Lung microvascular endothelial cell (primary cell): ENCODE measurements at regions not wholly inside any gene's neighbourhood (a gene's known extent, or its start where the extent isn't known, plus 50 kb on each side); places are given as distances from the start of the nearest gene placed in this dataset.
"Not testable (repeated sequence)": the region's sequence is repeated elsewhere in the genome, so short reads cannot be mapped to it uniquely, and the experiment has no call there.

Experiments used
- DNase-seq, 2 donors: peaks; one replicate each; pipeline versions ENCODE4 v3.0.0 to v3.0.0-alpha.2; 2010; ENCODE audit warnings: low read depth in 2 of 2

DNA sequence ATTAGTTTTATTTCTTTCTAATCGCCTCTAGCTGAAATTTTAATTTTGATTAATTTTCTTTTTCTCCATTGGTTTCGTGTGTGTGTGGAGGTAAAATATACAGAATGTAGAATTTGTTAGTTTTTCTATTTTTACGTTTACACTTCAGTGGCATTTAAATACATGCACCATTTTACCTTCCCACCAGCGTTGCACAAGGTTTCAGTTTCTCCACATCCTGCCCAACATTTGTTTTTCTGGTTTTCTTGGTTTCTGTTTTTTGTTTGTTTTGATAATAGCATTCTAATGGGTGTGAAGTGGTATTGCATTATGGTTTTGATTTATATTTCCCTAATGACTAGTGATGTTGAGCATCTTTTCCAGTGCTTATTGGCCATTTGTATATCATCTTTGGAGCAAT, 871.4 kb upstream of the DEFB115 start:
- not testable (repeated sequence) for DNase-seq

DNA sequence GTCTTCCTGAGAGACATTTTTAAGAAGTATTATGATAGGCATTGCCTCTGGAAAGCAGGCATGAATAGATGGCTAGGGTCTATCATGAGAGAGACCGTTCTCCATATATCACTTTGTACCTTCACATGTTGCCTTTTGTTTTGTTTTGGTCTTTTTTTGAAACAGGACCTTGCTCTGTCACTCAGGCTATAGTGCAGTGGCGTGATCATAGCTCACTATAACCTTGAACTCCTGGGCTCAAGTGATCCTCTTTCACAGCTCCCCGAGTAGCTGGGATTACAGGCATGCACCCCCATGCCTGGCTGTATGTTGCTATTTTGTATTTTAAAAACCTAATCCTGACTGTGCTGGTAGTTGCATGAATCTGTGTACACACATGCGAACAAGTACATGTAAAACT, 869.6 kb upstream of the DEFB115 start:
- DNase-seq = not testable (repeated sequence)

DNA sequence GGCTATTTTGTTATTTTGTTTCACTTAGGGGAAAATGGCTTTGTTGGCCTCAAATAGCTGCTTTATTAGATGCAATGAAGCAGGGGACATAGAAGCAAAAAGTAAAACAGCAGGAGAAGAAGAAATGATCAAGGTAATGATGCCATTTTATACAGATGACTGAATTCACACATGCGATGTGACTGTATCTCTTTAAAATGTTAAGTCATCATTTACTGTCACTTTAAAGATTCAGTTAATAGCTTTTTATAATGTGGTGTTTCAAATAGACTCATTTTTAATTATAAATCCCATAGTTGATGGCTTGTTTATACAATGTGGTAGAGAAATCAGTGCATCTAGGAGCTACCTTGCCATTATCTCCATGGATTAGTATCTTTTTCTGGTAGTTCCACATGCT, 863.9 kb upstream of the DEFB115 start:
- not testable (repeated sequence) for DNase-seq

DNA sequence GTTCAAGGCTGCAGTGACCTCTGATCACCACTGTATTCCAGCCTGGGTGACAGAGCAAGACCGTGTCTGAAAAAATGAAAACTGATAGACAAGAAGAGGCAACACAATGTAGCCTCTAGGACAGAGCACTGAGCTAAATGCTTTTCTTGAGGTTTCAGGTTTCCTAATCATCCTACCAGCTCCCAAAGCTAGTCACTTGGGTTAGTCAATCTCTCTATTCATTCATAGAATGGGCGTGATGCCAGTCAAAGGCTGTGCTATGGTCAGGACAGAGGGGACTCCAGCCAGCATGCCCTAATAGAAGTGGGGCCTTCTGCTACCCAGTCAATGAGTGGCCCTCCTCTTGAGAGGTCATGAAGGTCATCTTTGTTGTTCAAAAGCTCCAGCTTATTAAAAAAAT, 860.4 kb upstream of the DEFB115 start:
- not testable (repeated sequence) for DNase-seq

DNA sequence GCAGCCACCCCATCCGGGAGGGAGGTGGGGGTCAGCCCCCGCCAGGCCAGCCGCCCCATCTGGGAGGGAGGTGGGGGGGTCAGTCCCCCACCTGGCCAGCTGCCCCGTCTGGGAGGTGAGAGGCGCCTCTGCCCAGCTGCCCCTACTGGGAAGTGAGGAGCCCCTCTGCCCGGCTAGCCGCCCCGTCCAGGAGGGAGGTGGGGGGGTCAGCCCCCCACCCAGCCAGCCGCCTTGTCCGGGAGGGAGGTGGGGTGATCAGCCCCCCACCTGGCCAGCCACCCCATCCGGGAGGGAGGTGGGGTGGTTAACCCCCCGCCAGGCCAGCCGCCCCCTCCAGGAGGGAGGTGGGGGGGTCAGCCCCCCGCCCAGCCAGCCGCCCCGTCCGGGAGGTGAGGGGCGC, 852.4 kb upstream of the DEFB115 start:
- DNase-seq = not testable (repeated sequence)

DNA sequence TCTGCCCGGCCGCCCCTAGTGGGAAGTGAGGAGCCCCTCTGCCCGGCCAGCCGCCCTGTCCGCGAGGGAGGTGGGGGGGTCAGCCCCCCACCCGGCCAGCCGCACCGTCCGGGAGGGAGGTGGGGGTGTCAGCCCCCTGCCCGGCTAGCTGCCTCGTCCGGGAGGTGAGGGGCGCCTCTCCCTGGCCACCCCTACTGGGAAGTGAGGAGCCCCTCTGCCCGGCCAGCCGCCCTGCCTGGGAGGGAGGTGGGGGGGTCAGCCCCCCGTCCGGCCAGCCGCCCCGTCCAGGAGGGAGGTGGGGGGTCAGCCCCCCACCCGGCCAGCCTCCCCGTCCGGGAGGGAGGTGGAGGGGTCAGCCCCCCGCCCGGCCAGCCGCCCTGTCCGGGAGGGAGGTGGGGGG, 851.9 kb upstream of the DEFB115 start:
- DNase-seq = not testable (repeated sequence)

DNA sequence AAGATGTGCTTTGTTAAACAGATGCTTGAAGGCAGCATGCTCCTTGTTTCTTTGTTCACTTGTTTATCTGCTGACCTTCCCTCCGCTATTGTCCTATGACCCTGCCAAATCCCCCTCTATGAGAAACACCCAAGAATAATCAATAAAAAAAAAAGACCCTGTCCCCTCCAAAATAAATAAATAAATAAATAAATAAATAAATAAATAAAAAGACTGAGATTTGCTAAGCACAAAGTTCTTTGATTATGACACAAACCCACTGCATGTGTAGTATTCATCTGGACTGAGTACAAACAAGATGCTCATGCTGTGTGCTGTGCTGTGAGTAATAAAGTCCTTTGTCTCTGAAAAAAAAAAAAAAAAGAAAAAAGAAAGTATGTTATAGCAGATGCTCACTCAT, 851.1 kb upstream of the DEFB115 start:
- DNase-seq = not testable (repeated sequence)

DNA sequence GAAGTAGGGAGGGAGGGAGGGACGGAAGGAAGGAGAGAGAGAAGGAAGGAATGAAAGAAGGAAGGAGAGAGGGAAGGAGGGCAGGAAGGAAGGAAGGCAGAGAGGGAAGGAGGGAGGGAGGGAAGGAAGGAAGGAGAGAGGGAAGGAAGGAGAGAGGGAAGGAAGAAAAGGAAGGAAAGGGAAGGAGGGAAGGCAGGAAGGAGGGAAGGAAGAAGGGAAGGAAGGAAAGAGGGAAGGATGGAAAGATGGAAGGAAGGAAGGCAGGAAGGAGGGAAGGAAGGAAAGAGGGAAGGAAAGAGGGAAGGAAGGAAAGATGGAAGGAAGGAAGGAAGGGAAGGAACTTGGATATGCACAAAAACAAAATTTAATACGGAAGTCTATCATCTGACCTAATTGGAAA, 844.5 kb upstream of the DEFB115 start:
- no peak for DNase-seq

DNA sequence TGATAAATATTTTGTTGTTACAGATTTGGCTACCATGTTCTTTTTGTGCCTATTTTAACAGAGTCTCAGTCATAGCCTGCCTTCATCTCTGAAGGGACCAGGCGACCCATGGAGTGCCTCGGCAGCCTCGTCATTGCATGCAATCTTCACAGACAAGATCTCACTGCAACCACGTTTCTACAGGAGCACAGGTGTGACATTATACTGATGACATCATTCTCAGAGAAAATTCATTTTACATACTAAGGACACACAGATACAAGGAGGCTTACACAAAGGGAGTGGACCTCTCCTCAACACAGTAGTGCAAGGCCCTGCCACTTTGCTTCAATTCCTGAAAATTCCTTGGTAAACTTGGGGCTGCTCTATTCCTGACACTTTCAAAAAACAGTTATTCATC, 840.1 kb upstream of the DEFB115 start:
- not testable (repeated sequence) for DNase-seq

DNA sequence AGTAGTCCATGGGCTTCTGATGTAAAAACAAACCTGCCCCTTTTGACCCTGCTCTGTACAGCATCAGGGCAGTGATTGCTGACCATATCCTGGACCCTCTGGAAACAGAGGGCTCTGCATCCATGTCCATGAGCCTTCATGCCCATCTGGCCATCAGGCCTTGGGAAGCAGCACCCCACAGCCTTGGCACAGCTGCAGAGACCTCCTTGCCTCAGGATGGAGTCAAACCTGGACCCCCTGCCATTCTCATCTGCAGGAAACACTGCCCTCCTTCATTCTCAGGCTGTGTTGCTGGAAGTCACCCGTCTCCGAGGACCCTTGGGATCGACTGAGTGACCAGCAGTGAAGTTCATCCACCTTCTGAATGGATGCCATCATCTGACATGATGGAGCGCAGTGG, 839.1 kb upstream of the DEFB115 start:
- DNase-seq = not testable (repeated sequence)

DNA sequence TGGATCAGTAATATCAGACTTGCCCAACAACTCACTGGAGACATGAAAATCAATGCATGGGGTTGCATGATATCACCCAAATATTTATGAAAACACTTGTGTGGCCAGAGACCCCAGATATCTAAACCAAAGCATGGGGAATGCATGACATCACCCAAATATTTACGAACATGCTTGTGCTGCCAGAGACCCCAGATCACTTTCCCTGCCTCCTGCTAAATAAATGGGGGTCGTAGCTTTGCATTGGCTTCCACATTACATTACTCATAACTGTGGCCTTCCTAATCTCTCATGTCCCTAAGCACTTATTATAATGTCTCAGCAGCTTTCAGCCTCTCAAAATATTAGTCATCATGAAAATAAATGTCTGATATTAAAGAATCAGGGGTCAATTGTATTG, 838.0 kb upstream of the DEFB115 start:
- no peak for DNase-seq

DNA sequence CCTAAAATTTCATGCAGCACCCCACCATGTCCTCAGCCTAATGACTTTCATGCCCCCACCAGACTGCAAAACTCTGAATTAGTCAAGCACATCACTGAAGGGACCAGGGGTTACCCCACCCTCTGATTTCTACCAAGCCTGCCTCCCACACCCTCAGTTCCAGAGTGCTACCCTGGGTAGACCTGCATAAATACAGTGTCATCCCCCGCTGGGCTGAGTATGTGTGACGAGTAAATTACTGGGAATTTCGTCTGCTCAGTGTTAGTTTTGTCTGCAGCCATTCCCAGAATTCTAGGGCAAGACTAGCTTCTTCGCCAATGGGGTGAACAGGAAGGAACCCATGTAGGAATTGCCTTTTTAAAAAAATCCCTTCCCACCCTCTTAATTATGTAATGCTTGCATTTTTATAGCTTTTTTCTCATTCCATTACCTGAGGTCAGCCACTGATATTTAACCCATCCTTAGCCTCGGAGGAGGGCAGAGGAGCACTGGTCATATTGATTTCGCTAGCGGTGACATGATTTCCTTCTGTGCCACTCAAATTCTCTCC, 837.5 kb upstream of the DEFB115 start:
- DNase-seq = not testable (repeated sequence)
